ENCODE measurements at regions not wholly inside any gene's neighbourhood (a gene's known extent, or its start where the extent isn't known, plus 50 kb on each side); places are given as distances from the start of the nearest gene placed in this dataset.

GRCh38 chr2:120979398-120979797, 243.7 kb downstream of the GLI2 start:
- TF ChIP-seq, protein P1, sequence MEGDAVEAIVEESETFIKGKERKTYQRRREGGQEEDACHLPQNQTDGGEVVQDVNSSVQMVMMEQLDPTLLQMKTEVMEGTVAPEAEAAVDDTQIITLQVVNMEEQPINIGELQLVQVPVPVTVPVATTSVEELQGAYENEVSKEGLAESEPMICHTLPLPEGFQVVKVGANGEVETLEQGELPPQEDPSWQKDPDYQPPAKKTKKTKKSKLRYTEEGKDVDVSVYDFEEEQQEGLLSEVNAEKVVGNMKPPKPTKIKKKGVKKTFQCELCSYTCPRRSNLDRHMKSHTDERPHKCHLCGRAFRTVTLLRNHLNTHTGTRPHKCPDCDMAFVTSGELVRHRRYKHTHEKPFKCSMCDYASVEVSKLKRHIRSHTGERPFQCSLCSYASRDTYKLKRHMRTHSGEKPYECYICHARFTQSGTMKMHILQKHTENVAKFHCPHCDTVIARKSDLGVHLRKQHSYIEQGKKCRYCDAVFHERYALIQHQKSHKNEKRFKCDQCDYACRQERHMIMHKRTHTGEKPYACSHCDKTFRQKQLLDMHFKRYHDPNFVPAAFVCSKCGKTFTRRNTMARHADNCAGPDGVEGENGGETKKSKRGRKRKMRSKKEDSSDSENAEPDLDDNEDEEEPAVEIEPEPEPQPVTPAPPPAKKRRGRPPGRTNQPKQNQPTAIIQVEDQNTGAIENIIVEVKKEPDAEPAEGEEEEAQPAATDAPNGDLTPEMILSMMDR (IDR thresholded peaks at IDR 0.05), result no peak
- TF ChIP-seq POLR2A (IDR thresholded peaks at IDR 0.05), result no peak
